ENCODE measurements at regions not wholly inside any gene's neighbourhood (a gene's known extent, or its start where the extent isn't known, plus 50 kb on each side); places are given as distances from the start of the nearest gene placed in this dataset.

GRCh38 chr11:100467821-100468508, 219.1 kb upstream of the ARHGAP42 start:
- TF ChIP-seq POLR2A (IDR thresholded peaks at IDR 0.05) (no peak), CTCF (IDR thresholded peaks at IDR 0.05) (no peak)
- 87 to 94% (median 91%) methylated on average over 3 of the region's 3 CpGs for WGBS, 4 donors
- H3K36me3 ChIP-seq (replicated peaks in 1 of 2), result no peaks in the 10 kb centered on the region
- H3K9me3 ChIP-seq (replicated peaks in 1 of 3), result no peaks in the 10 kb centered on the region
- no peak for DNase-seq
- H3K4me3 ChIP-seq, result no peak overlapping the region
- no peak overlapping the region for H3K27ac ChIP-seq
- intact Hi-C loops (cut with DNase I), result no loop called here
- no peaks in the 10 kb centered on the region for H3K4me1 ChIP-seq (replicated peaks in 1 of 2)
- H3K27me3 ChIP-seq, result no peaks in the 10 kb centered on the region

GRCh38 chr11:100469835-100470234, 217.3 kb upstream of the ARHGAP42 start:
- TF ChIP-seq POLR2A (IDR thresholded peaks at IDR 0.05), result no peak
- TF ChIP-seq CTCF (IDR thresholded peaks at IDR 0.05), result no peak
- no peaks in the 10 kb centered on the region for H3K4me1 ChIP-seq (replicated peaks in 1 of 2)
- H3K4me3 ChIP-seq, result no peak overlapping the region
- no peaks in the 10 kb centered on the region for H3K36me3 ChIP-seq (replicated peaks in 1 of 2)
- no peaks in the 10 kb centered on the region for H3K9me3 ChIP-seq (replicated peaks in 1 of 3)
- no peak for DNase-seq
- WGBS, 4 donors, result 42 to 55% (median 49%) methylated on average over 2 of the region's 2 CpGs
- intact Hi-C loops (cut with DNase I), result no loop called here
- no peak overlapping the region for H3K27ac ChIP-seq
- no peaks in the 10 kb centered on the region for H3K27me3 ChIP-seq

DNA sequence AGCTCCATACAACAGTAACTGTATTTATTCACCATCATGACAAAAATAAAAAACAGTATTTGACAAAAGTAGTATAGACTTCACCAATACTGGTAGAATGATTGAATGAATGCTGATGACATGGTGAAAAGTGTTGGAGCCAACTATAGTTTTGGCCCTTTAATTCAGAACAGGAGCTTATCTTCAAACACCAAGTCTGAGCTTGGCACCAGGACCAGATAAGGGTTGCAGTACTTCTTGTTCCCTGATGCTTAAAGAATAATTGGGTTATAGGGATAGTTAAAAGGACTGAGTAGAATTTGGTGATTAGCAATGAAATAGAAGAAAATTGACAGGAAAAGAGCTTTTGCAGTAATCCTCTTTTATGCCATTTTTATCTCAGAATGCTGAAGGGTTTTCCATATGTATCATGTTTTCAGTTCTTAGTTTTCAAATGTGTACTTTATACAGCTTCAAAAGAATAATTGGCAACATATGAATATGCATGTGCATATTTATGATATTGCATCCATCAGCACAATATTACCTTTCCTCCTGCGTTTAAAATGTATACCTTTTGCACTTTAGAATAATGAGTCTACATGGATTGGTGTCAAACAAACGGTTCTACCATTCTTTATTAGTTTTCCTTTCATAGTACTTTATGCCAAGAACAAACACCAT, 214.2 kb upstream of the ARHGAP42 start:
- Histone ChIP-seq H3K36me3 (replicated peaks in 1 of 2) (no peaks in the 10 kb centered on the region), H3K4me3 (no peak overlapping the region), H3K27me3 (no peaks in the 10 kb centered on the region), H3K4me1 (replicated peaks in 1 of 2) (no peaks in the 10 kb centered on the region), H3K9me3 (replicated peaks in 1 of 3) (no peaks in the 10 kb centered on the region), H3K27ac (no peak overlapping the region)
- no peak for TF ChIP-seq CTCF (IDR thresholded peaks at IDR 0.05)
- TF ChIP-seq POLR2A (IDR thresholded peaks at IDR 0.05), result no peak
- DNase-seq, result no peak
- intact Hi-C loops (cut with DNase I), result no loop called here
- WGBS, 4 donors, result 47 to 67% (median 58%) methylated on average over 2 of the region's 2 CpGs

GRCh38 chr11:100473390-100473740, 213.7 kb upstream of the ARHGAP42 start:
- Histone ChIP-seq H3K36me3 (replicated peaks in 1 of 2) (no peaks in the 10 kb centered on the region), H3K27ac (no peak overlapping the region), H3K9me3 (replicated peaks in 1 of 3) (no peaks in the 10 kb centered on the region), H3K4me1 (replicated peaks in 1 of 2) (no peaks in the 10 kb centered on the region), H3K27me3 (no peaks in the 10 kb centered on the region), H3K4me3 (no peak overlapping the region)
- no peak for TF ChIP-seq POLR2A (IDR thresholded peaks at IDR 0.05)
- no peak for TF ChIP-seq CTCF (IDR thresholded peaks at IDR 0.05)
- DNase-seq, result no peak
- 56 to 80% (median 77%) methylated on average over 1 of the region's 1 CpG for WGBS, 4 donors
- intact Hi-C loops (cut with DNase I), result no loop called here
